ENCODE measurements at regions not wholly inside any gene's neighbourhood (a gene's known extent, or its start where the extent isn't known, plus 50 kb on each side); places are given as distances from the start of the nearest gene placed in this dataset.

GRCh38 chr3:168823466-168823865 is 727.7 kb upstream of the GOLIM4 start:
- no peak overlapping the region for H3K4me3 Mint-ChIP-seq
- DNase-seq, result no peak
- H3K27me3 Mint-ChIP-seq (ENCODE audit: low read depth), result no peaks in the 10 kb centered on the region
- intact Hi-C loops (cut with micrococcal nuclease), result no loop called here
- CTCF ChIA-PET, result no interaction called here
- no peaks in the 10 kb centered on the region for H3K36me3 Mint-ChIP-seq (ENCODE audit: low read depth)
- no peaks in the 10 kb centered on the region for H3K4me1 Mint-ChIP-seq (ENCODE audit: low read depth)
- H3K27ac Mint-ChIP-seq, result no peak overlapping the region
- no peaks in the 10 kb centered on the region for H3K9me3 Mint-ChIP-seq

GRCh38 chr3:168820810-168821415 is 725.2 kb upstream of the GOLIM4 start:
- H3K36me3 Mint-ChIP-seq (ENCODE audit: low read depth), result no peaks in the 10 kb centered on the region
- CTCF ChIA-PET, result no interaction called here
- intact Hi-C loops (cut with micrococcal nuclease), result no loop called here
- no peaks in the 10 kb centered on the region for H3K4me1 Mint-ChIP-seq (ENCODE audit: low read depth)
- no peaks in the 10 kb centered on the region for H3K27me3 Mint-ChIP-seq (ENCODE audit: low read depth)
- DNase-seq, result no peak
- H3K27ac Mint-ChIP-seq, result no peak overlapping the region
- H3K9me3 Mint-ChIP-seq, result no peaks in the 10 kb centered on the region
- no peak overlapping the region for H3K4me3 Mint-ChIP-seq

DNA sequence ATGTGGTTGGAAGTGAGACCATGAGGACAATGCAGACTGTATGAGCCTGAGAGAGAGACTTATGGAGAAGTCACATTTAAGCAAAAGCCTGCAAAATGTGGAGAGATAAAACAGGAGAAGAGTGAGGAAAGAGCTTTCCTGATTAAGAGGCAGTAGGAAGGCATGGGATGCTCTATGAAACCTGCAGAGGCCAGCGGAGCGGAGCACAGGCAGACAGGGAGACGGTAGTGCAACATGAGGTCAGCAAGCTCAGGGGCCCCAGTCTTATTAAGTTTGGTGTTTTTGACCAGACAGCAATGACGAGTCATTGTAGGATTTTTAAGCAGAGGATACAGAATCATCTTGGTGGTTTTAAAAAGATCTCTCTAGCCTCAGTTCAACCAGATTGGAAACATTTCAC is 721.5 kb upstream of the GOLIM4 start:
- no peaks in the 10 kb centered on the region for H3K4me1 Mint-ChIP-seq (ENCODE audit: low read depth)

GRCh38 chr3:168815946-168816345 is 720.2 kb upstream of the GOLIM4 start:
- no peak overlapping the region for H3K27ac Mint-ChIP-seq
- intact Hi-C loops (cut with micrococcal nuclease), result no loop called here
- no peak for DNase-seq
- no peaks in the 10 kb centered on the region for H3K4me1 Mint-ChIP-seq (ENCODE audit: low read depth)
- H3K27me3 Mint-ChIP-seq (ENCODE audit: low read depth), result no peaks in the 10 kb centered on the region
- no peaks in the 10 kb centered on the region for H3K9me3 Mint-ChIP-seq
- CTCF ChIA-PET, result no interaction called here
- no peak overlapping the region for H3K4me3 Mint-ChIP-seq
- H3K36me3 Mint-ChIP-seq (ENCODE audit: low read depth), result no peaks in the 10 kb centered on the region

More for the DNA sequence above, 721.5 kb upstream of the GOLIM4 start:
- intact Hi-C loops (cut with micrococcal nuclease), result no loop called here
- DNase-seq, result no peak
- Mint-ChIP-seq H3K36me3 (ENCODE audit: low read depth) (no peaks in the 10 kb centered on the region), H3K4me3 (no peak overlapping the region), H3K27ac (no peak overlapping the region), H3K9me3 (no peaks in the 10 kb centered on the region), H3K27me3 (ENCODE audit: low read depth) (no peaks in the 10 kb centered on the region)
- CTCF ChIA-PET, result no interaction called here

DNA sequence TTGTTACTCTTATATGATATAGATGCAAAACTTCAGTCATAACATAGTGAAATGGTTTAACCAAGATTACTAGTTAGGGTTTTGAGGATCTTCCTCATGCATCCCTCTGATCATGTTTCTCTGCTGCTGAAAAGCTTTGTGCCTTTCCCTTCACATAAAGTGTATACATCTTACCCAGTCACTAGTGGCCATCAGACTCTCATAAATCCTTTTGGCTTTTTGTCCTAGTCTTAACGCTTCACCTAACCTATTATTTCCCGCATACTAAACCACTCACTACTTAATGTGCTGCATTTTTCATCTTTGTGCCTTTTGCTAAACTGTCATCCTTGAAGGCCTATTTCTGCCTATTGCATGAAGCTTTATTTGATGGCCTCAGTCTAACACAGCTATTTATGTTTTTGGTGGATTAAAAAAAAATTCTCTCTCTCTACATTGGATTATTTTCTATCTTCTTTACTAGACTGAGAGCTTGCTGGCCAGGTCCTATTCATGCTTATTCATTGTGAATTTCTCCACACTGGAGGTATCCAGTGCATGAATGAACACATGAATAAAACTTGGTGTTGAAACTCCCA is 717.6 kb upstream of the GOLIM4 start:
- Mint-ChIP-seq H3K36me3 (ENCODE audit: low read depth) (no peaks in the 10 kb centered on the region), H3K27ac (no peak overlapping the region), H3K4me1 (ENCODE audit: low read depth) (no peaks in the 10 kb centered on the region), H3K9me3 (no peaks in the 10 kb centered on the region), H3K4me3 (no peak overlapping the region), H3K27me3 (ENCODE audit: low read depth) (no peaks in the 10 kb centered on the region)
- DNase-seq, result no peak
- intact Hi-C loops (cut with micrococcal nuclease), result no loop called here
- CTCF ChIA-PET, result no interaction called here

GRCh38 chr3:168812234-168812633 is 716.5 kb upstream of the GOLIM4 start:
- Mint-ChIP-seq H3K36me3 (ENCODE audit: low read depth) (no peaks in the 10 kb centered on the region), H3K4me3 (no peak overlapping the region), H3K9me3 (no peaks in the 10 kb centered on the region), H3K4me1 (ENCODE audit: low read depth) (no peaks in the 10 kb centered on the region), H3K27ac (no peak overlapping the region), H3K27me3 (ENCODE audit: low read depth) (no peaks in the 10 kb centered on the region)
- no peak for DNase-seq
- intact Hi-C loops (cut with micrococcal nuclease), result no loop called here
- CTCF ChIA-PET, result no interaction called here

DNA sequence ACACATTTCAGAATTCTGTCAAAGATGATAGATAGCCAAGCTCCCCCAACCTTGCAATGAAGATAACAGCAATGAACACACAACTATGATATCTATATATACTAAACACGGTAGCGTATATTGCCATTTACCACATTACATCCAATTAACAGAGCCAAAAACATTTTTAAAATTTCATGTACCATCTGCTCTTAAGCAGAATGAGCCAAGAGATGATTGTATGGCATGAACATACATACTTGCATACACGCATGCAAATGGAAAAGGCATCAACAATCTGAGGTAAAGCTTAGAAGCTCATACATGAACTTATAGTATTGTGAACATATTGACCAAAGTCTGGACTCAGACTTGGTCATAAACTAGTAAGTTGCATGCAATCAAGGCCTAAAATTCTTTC is 712.9 kb upstream of the GOLIM4 start:
- H3K4me3 Mint-ChIP-seq, result no peak overlapping the region
- no peaks in the 10 kb centered on the region for H3K36me3 Mint-ChIP-seq (ENCODE audit: low read depth)
- CTCF ChIA-PET, result no interaction called here
- intact Hi-C loops (cut with micrococcal nuclease), result no loop called here
- H3K27me3 Mint-ChIP-seq (ENCODE audit: low read depth), result no peaks in the 10 kb centered on the region
- H3K4me1 Mint-ChIP-seq (ENCODE audit: low read depth), result no peaks in the 10 kb centered on the region
- no peak overlapping the region for H3K27ac Mint-ChIP-seq
- H3K9me3 Mint-ChIP-seq, result no peaks in the 10 kb centered on the region
- no peak for DNase-seq

GRCh38 chr3:168807448-168807847 is 711.7 kb upstream of the GOLIM4 start:
- Mint-ChIP-seq H3K4me3 (no peak overlapping the region), H3K27ac (no peak overlapping the region), H3K9me3 (no peaks in the 10 kb centered on the region), H3K27me3 (ENCODE audit: low read depth) (no peaks in the 10 kb centered on the region), H3K4me1 (ENCODE audit: low read depth) (no peaks in the 10 kb centered on the region), H3K36me3 (ENCODE audit: low read depth) (no peaks in the 10 kb centered on the region)
- CTCF ChIA-PET, result no interaction called here
- DNase-seq, result no peak
- intact Hi-C loops (cut with micrococcal nuclease), result no loop called here

DNA sequence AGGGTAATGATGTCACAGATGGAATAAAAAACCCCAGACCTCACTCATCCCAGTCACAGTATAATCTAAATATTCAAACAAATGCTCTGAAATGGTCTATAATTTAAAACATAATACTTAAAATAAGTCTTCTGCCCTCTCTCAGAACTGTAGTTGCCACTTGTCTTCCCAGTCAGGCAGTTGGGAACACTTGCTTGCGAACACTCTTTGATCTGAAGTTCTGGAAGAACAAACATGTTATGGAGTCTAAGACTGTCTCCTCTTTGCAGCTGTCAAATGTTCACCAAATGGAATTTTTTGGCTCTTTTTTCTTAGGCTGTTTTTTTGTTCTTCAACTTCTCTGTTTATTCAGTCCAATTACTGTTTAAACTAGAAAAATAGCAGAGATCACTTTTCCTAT is 711.1 kb upstream of the GOLIM4 start:
- Mint-ChIP-seq H3K4me3 (no peak overlapping the region), H3K36me3 (ENCODE audit: low read depth) (no peaks in the 10 kb centered on the region), H3K27ac (no peak overlapping the region), H3K4me1 (ENCODE audit: low read depth) (no peaks in the 10 kb centered on the region), H3K9me3 (no peaks in the 10 kb centered on the region), H3K27me3 (ENCODE audit: low read depth) (no peaks in the 10 kb centered on the region)
- CTCF ChIA-PET, result no interaction called here
- no peak for DNase-seq
- intact Hi-C loops (cut with micrococcal nuclease), result no loop called here

DNA sequence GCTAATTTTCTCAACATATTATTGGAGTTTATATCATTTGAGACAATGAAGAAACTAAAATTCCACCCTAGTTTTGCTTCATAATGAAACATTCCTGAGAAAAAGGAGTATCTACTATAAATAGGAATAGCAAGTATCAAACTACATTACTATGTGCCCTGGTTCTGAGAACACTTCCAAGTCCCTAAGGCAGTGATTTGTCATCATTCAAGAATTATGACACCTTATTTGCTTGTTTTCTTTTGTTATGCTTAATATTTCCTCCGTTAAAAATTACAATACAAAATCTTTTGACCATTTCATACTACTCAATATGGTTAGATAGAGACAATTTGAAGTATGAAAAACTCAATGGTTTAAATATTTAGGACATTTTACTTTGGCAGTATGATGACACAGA is 707.8 kb upstream of the GOLIM4 start:
- Mint-ChIP-seq H3K27me3 (ENCODE audit: low read depth) (no peaks in the 10 kb centered on the region), H3K4me1 (ENCODE audit: low read depth) (no peaks in the 10 kb centered on the region), H3K36me3 (ENCODE audit: low read depth) (no peaks in the 10 kb centered on the region), H3K27ac (no peak overlapping the region), H3K4me3 (no peak overlapping the region), H3K9me3 (no peaks in the 10 kb centered on the region)
- DNase-seq, result no peak
- CTCF ChIA-PET, result no interaction called here
- intact Hi-C loops (cut with micrococcal nuclease), result no loop called here

DNA sequence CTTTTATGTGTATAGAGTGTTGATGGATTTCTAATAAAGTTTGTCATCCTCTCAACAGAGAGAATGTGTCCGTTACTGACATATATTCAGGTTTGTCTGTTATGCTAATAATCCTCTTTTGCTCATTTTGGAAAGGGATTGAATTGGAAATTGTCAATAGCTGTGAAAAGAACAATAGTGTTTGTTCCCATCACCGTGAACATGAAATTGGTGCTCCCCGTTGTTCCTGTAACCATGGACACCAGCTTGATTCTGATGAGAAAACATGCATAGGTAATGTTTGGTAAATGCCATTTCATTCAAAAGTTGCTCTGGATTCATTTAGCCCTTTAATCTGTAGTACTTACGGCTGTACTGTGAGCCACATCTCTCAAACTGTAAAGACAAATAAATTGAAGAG is 707.0 kb upstream of the GOLIM4 start:
- H3K27me3 Mint-ChIP-seq (ENCODE audit: low read depth), result no peaks in the 10 kb centered on the region
- intact Hi-C loops (cut with micrococcal nuclease), result no loop called here
- H3K4me3 Mint-ChIP-seq, result no peak overlapping the region
- no peak for DNase-seq
- no peaks in the 10 kb centered on the region for H3K4me1 Mint-ChIP-seq (ENCODE audit: low read depth)
- no peaks in the 10 kb centered on the region for H3K36me3 Mint-ChIP-seq (ENCODE audit: low read depth)
- CTCF ChIA-PET, result interaction anchor here (1.0 kb wide), 1 partner anchor 11 kb away, joined by 3 read pairs; no protein-coding TSS in a partner anchor
- H3K27ac Mint-ChIP-seq, result no peak overlapping the region
- H3K9me3 Mint-ChIP-seq, result no peaks in the 10 kb centered on the region

- no peaks in the 10 kb centered on the region for H3K4me1 Mint-ChIP-seq (ENCODE audit: low read depth)
- no peaks in the 10 kb centered on the region for H3K36me3 Mint-ChIP-seq (ENCODE audit: low read depth)
- H3K9me3 Mint-ChIP-seq, result no peaks in the 10 kb centered on the region
- no peaks in the 10 kb centered on the region for H3K27me3 Mint-ChIP-seq (ENCODE audit: low read depth)
- H3K27ac Mint-ChIP-seq, result no peak overlapping the region
- H3K4me3 Mint-ChIP-seq, result no peak overlapping the region
- no peak for DNase-seq
- CTCF ChIA-PET, result interaction anchor here (1.0 kb wide), 1 partner anchor 10 kb away, joined by 3 read pairs; no protein-coding TSS in a partner anchor
- intact Hi-C loops (cut with micrococcal nuclease), result no loop called here
Observed at GRCh38 chr3:168801794-168802193, 706.1 kb upstream of the GOLIM4 start.

DNA sequence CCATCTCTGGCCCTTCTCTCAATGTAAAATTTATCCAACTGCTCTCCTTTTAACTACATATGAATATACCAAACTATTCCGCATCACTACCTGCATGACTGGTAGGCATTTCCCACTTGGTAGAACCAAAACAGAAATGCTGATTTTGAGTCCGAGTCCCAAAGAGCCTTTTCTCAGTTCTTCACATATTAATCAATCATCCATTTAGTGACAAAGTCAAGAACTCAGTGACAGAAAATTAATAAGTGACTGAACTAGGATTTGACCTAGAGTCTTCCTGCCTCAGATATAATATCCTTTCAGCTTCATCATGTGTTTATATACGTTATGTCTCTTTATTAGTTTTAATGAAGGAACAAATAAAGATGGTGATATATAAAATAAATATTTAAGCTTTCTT is 700.6 kb upstream of the GOLIM4 start:
- DNase-seq, result no peak
- Mint-ChIP-seq H3K9me3 (no peaks in the 10 kb centered on the region), H3K27me3 (ENCODE audit: low read depth) (no peaks in the 10 kb centered on the region), H3K36me3 (ENCODE audit: low read depth) (no peaks in the 10 kb centered on the region), H3K4me1 (ENCODE audit: low read depth) (no peaks in the 10 kb centered on the region), H3K4me3 (no peak overlapping the region), H3K27ac (no peak overlapping the region)
- intact Hi-C loops (cut with micrococcal nuclease), result no loop called here
- CTCF ChIA-PET, result no interaction called here

Measured in activated naive CD4-positive, alpha-beta T cell treated with anti-CD3 and anti-CD28 coated beads for 36 hours (primary cell).